ENCODE measurements at regions not wholly inside any gene's neighbourhood (a gene's known extent, or its start where the extent isn't known, plus 50 kb on each side); places are given as distances from the start of the nearest gene placed in this dataset.

GRCh38 chr15:36465304-36465703 lies 114.1 kb upstream of the CDIN1 start:
- H3K9me3 ChIP-seq (ENCODE audit: control insufficient read depth, low read depth, low read length), result no peaks in the 10 kb centered on the region
- H3K27me3 Mint-ChIP-seq (ENCODE audit: low read depth), result no peaks in the 10 kb centered on the region
- H4K91ac ChIP-seq (ENCODE audit: insufficient read length, low read depth, low read length), result no peak overlapping the region
- no peak for TF ChIP-seq CTCF (conservative IDR thresholded peaks at IDR 0.05)
- no peak overlapping the region for H4K8ac ChIP-seq (replicated peaks; ENCODE audit: insufficient read length, low read depth, low read length)
- no peak overlapping the region for H2BK120ac ChIP-seq (ENCODE audit: low read depth, low read length, poor library complexity, severe bottlenecking)
- H3K4me3 Mint-ChIP-seq, result no peak overlapping the region
- H2BK20ac ChIP-seq (ENCODE audit: low read depth, low read length, poor library complexity, severe bottlenecking), result no peak overlapping the region
- peaks cover 14% of the 10 kb centered on the region in 2 experiments for H3K4me1 Mint-ChIP-seq
- no peak overlapping the region for H2BK15ac ChIP-seq (ENCODE audit: low read depth, low read length)
- H3K79me2 ChIP-seq (ENCODE audit: insufficient read depth, low read length), result no peaks in the 10 kb centered on the region
- H3K14ac ChIP-seq (ENCODE audit: insufficient read depth, low read length), result no peak overlapping the region
- no peak overlapping the region for H3T11ph ChIP-seq (ENCODE audit: low read length)
- no peaks in the 10 kb centered on the region for H4K20me1 ChIP-seq (ENCODE audit: control insufficient read depth, insufficient read depth, insufficient read length)
- H3K4me1 ChIP-seq (ENCODE audit: insufficient read depth, low read length), result no peaks in the 10 kb centered on the region; the same call in 1 of the 2 replicates
- no peak overlapping the region for H3K4ac ChIP-seq (ENCODE audit: low read depth, low read length)
- peaks cover 5 to 27% (median 6%) of the 10 kb centered on the region in 3 experiments; a peak in 5 of 7 replicates for H3K36me3 Mint-ChIP-seq (ENCODE audit: insufficient read depth in 1 of 3, low read depth in 3 of 3)
- no peak overlapping the region for H3K18ac ChIP-seq (ENCODE audit: insufficient read length, low read depth, low read length)
- no peaks in the 10 kb centered on the region for H3K23me2 ChIP-seq (ENCODE audit: insufficient read length, low read depth, low read length, poor library complexity, severe bottlenecking)
- H4K5ac ChIP-seq (ENCODE audit: insufficient read length, low read depth, low read length), result no peak overlapping the region
- no peak overlapping the region for H3K23ac ChIP-seq (ENCODE audit: insufficient read length, low read depth, low read length)
- no peak overlapping the region for H2BK5ac ChIP-seq (ENCODE audit: insufficient read length, low read length)
- H2BK12ac ChIP-seq (ENCODE audit: insufficient read length, low read depth, low read length), result no peak overlapping the region
- no peak overlapping the region for H2AK5ac ChIP-seq (ENCODE audit: insufficient read length, low read length)
- no peak overlapping the region for H2AFZ ChIP-seq (ENCODE audit: low read length)
- H3K9me3 Mint-ChIP-seq, result peaks cover 15 to 17% of the 10 kb centered on the region in 2 experiments; a peak in 4 of 5 replicates
- WGBS (ENCODE audit: extremely low coverage, insufficient read length, low lambda C conversion rate), result no CpG with 5 or more reads among the region's 1 CpG
- H3K9ac ChIP-seq (ENCODE audit: extremely low read depth, insufficient read length, low read length), result no peak overlapping the region
- no peaks in the 10 kb centered on the region for H3K27me3 ChIP-seq (ENCODE audit: insufficient read depth, low read length)
- no peak overlapping the region for H3K27ac Mint-ChIP-seq
- no peak for DNase-seq
- H3K4me2 ChIP-seq (ENCODE audit: insufficient read depth, insufficient read length, low read length), result no peak overlapping the region
- H3K79me1 ChIP-seq (ENCODE audit: insufficient read depth, low read depth, low read length, poor library complexity, severe bottlenecking), result no peaks in the 10 kb centered on the region
- no peak overlapping the region for H3K56ac ChIP-seq (ENCODE audit: insufficient read length, low read depth, low read length)
- no peak overlapping the region for H3K27ac ChIP-seq (ENCODE audit: insufficient read length, low read depth, low read length)

Data from H9 (cell line).